ENCODE measurements at regions not wholly inside any gene's neighbourhood (a gene's known extent, or its start where the extent isn't known, plus 50 kb on each side); places are given as distances from the start of the nearest gene placed in this dataset.

- no peak overlapping the region for H3K27ac Mint-ChIP-seq
- H3K23ac ChIP-seq (ENCODE audit: insufficient read length, low read depth, low read length): no peak overlapping the region
- H2BK20ac ChIP-seq (ENCODE audit: low read depth, low read length, poor library complexity, severe bottlenecking): no peak overlapping the region
- H2BK5ac ChIP-seq (ENCODE audit: insufficient read length, low read length): no peak overlapping the region
- no peak overlapping the region for H2BK15ac ChIP-seq (ENCODE audit: low read depth, low read length)
- H3K79me2 ChIP-seq (ENCODE audit: insufficient read depth, low read length): no peaks in the 10 kb centered on the region
- H3K79me1 ChIP-seq (ENCODE audit: insufficient read depth, low read depth, low read length, poor library complexity, severe bottlenecking): no peaks in the 10 kb centered on the region
- H3K27me3 ChIP-seq (ENCODE audit: insufficient read depth, low read length): no peaks in the 10 kb centered on the region
- no peaks in the 10 kb centered on the region for H3K9me3 ChIP-seq (ENCODE audit: control insufficient read depth, low read depth, low read length)
- no peaks in the 10 kb centered on the region for H3K23me2 ChIP-seq (ENCODE audit: insufficient read length, low read depth, low read length, poor library complexity, severe bottlenecking)
- TF ChIP-seq, protein P1, sequence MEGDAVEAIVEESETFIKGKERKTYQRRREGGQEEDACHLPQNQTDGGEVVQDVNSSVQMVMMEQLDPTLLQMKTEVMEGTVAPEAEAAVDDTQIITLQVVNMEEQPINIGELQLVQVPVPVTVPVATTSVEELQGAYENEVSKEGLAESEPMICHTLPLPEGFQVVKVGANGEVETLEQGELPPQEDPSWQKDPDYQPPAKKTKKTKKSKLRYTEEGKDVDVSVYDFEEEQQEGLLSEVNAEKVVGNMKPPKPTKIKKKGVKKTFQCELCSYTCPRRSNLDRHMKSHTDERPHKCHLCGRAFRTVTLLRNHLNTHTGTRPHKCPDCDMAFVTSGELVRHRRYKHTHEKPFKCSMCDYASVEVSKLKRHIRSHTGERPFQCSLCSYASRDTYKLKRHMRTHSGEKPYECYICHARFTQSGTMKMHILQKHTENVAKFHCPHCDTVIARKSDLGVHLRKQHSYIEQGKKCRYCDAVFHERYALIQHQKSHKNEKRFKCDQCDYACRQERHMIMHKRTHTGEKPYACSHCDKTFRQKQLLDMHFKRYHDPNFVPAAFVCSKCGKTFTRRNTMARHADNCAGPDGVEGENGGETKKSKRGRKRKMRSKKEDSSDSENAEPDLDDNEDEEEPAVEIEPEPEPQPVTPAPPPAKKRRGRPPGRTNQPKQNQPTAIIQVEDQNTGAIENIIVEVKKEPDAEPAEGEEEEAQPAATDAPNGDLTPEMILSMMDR (conservative IDR thresholded peaks at IDR 0.05): no peak
- peaks cover 8 to 18% of the 10 kb centered on the region in 2 experiments for H3K4me1 Mint-ChIP-seq
- H4K91ac ChIP-seq (ENCODE audit: insufficient read length, low read depth, low read length): no peak overlapping the region
- no peak overlapping the region for H2AFZ ChIP-seq (ENCODE audit: low read length)
- H3K4me1 ChIP-seq (ENCODE audit: insufficient read depth, low read length): no peaks in the 10 kb centered on the region
- H3K27me3 Mint-ChIP-seq (ENCODE audit: low read depth): no peaks in the 10 kb centered on the region
- no peak overlapping the region for H3K14ac ChIP-seq (ENCODE audit: insufficient read depth, low read length)
- H3K9me3 Mint-ChIP-seq: no peaks in the 10 kb centered on the region
- H3K4me2 ChIP-seq (ENCODE audit: insufficient read depth, insufficient read length, low read length): no peak overlapping the region
- no peak overlapping the region for H3K9ac ChIP-seq (ENCODE audit: extremely low read depth, insufficient read length, low read length)
- no peak overlapping the region for H2AK5ac ChIP-seq (ENCODE audit: insufficient read length, low read length)
- H3K27ac ChIP-seq (ENCODE audit: insufficient read length, low read depth, low read length): no peak overlapping the region
- H2BK120ac ChIP-seq (ENCODE audit: low read depth, low read length, poor library complexity, severe bottlenecking): no peak overlapping the region
- H3K4ac ChIP-seq (ENCODE audit: low read depth, low read length): no peak overlapping the region
- no peak overlapping the region for H3K18ac ChIP-seq (ENCODE audit: insufficient read length, low read depth, low read length)
- H4K5ac ChIP-seq (ENCODE audit: insufficient read length, low read depth, low read length): no peak overlapping the region
- H2BK12ac ChIP-seq (ENCODE audit: insufficient read length, low read depth, low read length): no peak overlapping the region
- no peak overlapping the region for H3K4me3 Mint-ChIP-seq
- no peak for DNase-seq
- H4K20me1 ChIP-seq (ENCODE audit: control insufficient read depth, insufficient read depth, insufficient read length): no peaks in the 10 kb centered on the region
- no peak overlapping the region for H4K8ac ChIP-seq (replicated peaks; ENCODE audit: insufficient read length, low read depth, low read length)
- no peaks in the 10 kb centered on the region; a peak in 1 of 7 replicates for H3K36me3 Mint-ChIP-seq (ENCODE audit: insufficient read depth in 1 of 3, low read depth in 3 of 3)
- no peak overlapping the region for H3K56ac ChIP-seq (ENCODE audit: insufficient read length, low read depth, low read length)
- no peak overlapping the region for H3T11ph ChIP-seq (ENCODE audit: low read length)
Measured at GRCh38 chr4:117157360-117157759, 72.0 kb upstream of the TRAM1L1 start.

Data from H9 (cell line).